ENCODE measurements at regions not wholly inside any gene's neighbourhood (a gene's known extent, or its start where the extent isn't known, plus 50 kb on each side); places are given as distances from the start of the nearest gene placed in this dataset.
A peak's percentile ranks its signal among the peaks of the same experiment; 100 is the strongest.

GRCh38 chr6:139613496-139613895, 239.0 kb upstream of the CITED2 start:
- intact Hi-C loops (cut with DNase I), result no loop called here
- DNase-seq (ENCODE audit: low spot score), result no peak

- DNase-seq (ENCODE audit: low spot score), result no peak
- intact Hi-C loops (cut with DNase I), result no loop called here
Observed at GRCh38 chr6:139612135-139612465, 237.7 kb upstream of the CITED2 start.

GRCh38 chr6:139611327-139612134, 237.1 kb upstream of the CITED2 start:
- intact Hi-C loops (cut with DNase I), result no loop called here
- DNase-seq (ENCODE audit: low spot score), result no peak

- DNase-seq (ENCODE audit: low spot score), result no peak
- intact Hi-C loops (cut with DNase I), result no loop called here
Observed at GRCh38 chr6:139608466-139609261, 234.2 kb upstream of the CITED2 start.

GRCh38 chr6:139605350-139605749, 230.9 kb upstream of the CITED2 start:
- DNase-seq (ENCODE audit: low spot score), result no peak
- intact Hi-C loops (cut with DNase I), result no loop called here

- no peak for DNase-seq (ENCODE audit: low spot score)
- intact Hi-C loops (cut with DNase I), result no loop called here
Observed at GRCh38 chr6:139603581-139603980, 229.1 kb upstream of the CITED2 start.

- DNase-seq (ENCODE audit: low spot score), result no peak
- intact Hi-C loops (cut with DNase I), result no loop called here
Observed at GRCh38 chr6:139602577-139602976, 228.1 kb upstream of the CITED2 start.

GRCh38 chr6:139600919-139601475, 226.5 kb upstream of the CITED2 start:
- no peak for DNase-seq (ENCODE audit: low spot score)
- intact Hi-C loops (cut with DNase I), result no loop called here

GRCh38 chr6:139600343-139600742, 225.9 kb upstream of the CITED2 start:
- no peak for DNase-seq (ENCODE audit: low spot score)
- intact Hi-C loops (cut with DNase I), result no loop called here

GRCh38 chr6:139597771-139598755, 223.6 kb upstream of the CITED2 start:
- intact Hi-C loops (cut with DNase I), result loop anchor here in 1 of 2 donors (5.0 kb wide), 1 partner anchor 221 kb away; no protein-coding TSS in a partner anchor
- DNase-seq (ENCODE audit: low spot score), result peak; percentile 92

GRCh38 chr6:139597087-139597763, 222.8 kb upstream of the CITED2 start:
- DNase-seq (ENCODE audit: low spot score), result no peak
- intact Hi-C loops (cut with DNase I), result loop anchor here in 1 of 2 donors (5.0 kb wide), 1 partner anchor 220 kb away; no protein-coding TSS in a partner anchor

GRCh38 chr6:139595183-139595582, 220.7 kb upstream of the CITED2 start:
- DNase-seq (ENCODE audit: low spot score), result no peak
- intact Hi-C loops (cut with DNase I), result loop anchor here in 1 of 2 donors (5.0 kb wide), 1 partner anchor 218 kb away; no protein-coding TSS in a partner anchor

GRCh38 chr6:139594333-139594965, 220.0 kb upstream of the CITED2 start:
- no peak for DNase-seq (ENCODE audit: low spot score)
- intact Hi-C loops (cut with DNase I), result no loop called here

GRCh38 chr6:139593081-139593480, 218.6 kb upstream of the CITED2 start:
- intact Hi-C loops (cut with DNase I), result no loop called here

GRCh38 chr6:139592011-139592410, 217.6 kb upstream of the CITED2 start:
- no peak for DNase-seq (ENCODE audit: low spot score)
- intact Hi-C loops (cut with DNase I), result no loop called here

More at GRCh38 chr6:139593081-139593480, 218.6 kb upstream of the CITED2 start:
- no peak for DNase-seq (ENCODE audit: low spot score)

- DNase-seq (ENCODE audit: low spot score), result no peak
- intact Hi-C loops (cut with DNase I), result no loop called here
Observed at GRCh38 chr6:139591075-139591865, 216.8 kb upstream of the CITED2 start.

- no peak for DNase-seq (ENCODE audit: low spot score)
- intact Hi-C loops (cut with DNase I), result no loop called here
Observed at GRCh38 chr6:139590206-139590605, 215.8 kb upstream of the CITED2 start.
